A673 (cell line): ENCODE measurements at regions not wholly inside any gene's neighbourhood (a gene's known extent, or its start where the extent isn't known, plus 50 kb on each side); places are given as distances from the start of the nearest gene placed in this dataset.
"Not testable (repeated sequence)": the region's sequence is repeated elsewhere in the genome, so short reads cannot be mapped to it uniquely, and the experiment has no call there.

ENCODE experiments used
- EZH2 ChIP-seq: fragments of 200-600 bp; sonication (generic); IDR thresholded peaks from 2 replicates; pipeline ENCODE4 v1.6.1; 2017; ENCODE audit warnings: borderline replicate concordance, low read depth, mild to moderate bottlenecking, mixed read lengths, antibody characterized with exemption, low read length; ENCODE audit not compliant: poor library complexity, severe bottlenecking
- TF ChIP-seq, protein P1 (sequence below): fragments of 300-800, 200-600 bp; sonication (generic); conservative IDR thresholded peaks from 2 replicates; pipeline ENCODE4 v1.5.1; 2017; ENCODE audit warnings: low read depth, mild to moderate bottlenecking, antibody characterized with exemption, low read length, moderate library complexity, mixed read lengths

DNA sequence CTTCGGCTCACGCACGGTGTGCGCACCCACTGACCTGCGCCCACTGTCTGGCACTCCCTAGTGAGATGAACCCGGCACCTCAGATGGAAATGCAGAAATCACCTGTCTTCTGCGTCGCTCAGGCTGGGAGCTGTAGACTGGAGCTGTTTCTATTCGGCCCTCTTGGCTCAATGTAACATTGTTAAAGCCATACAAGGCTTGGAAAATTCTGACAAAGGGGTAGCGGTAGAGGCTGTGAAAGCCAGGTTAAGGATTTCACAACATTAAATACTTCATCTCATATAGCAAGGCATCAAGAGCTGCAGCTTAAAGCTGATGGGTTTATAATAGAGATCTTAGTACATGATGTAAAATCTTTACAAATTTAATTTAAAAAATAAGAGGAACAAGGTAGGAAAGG is 211.8 kb downstream of the BTBD3 start:
- TF ChIP-seq, protein P1, sequence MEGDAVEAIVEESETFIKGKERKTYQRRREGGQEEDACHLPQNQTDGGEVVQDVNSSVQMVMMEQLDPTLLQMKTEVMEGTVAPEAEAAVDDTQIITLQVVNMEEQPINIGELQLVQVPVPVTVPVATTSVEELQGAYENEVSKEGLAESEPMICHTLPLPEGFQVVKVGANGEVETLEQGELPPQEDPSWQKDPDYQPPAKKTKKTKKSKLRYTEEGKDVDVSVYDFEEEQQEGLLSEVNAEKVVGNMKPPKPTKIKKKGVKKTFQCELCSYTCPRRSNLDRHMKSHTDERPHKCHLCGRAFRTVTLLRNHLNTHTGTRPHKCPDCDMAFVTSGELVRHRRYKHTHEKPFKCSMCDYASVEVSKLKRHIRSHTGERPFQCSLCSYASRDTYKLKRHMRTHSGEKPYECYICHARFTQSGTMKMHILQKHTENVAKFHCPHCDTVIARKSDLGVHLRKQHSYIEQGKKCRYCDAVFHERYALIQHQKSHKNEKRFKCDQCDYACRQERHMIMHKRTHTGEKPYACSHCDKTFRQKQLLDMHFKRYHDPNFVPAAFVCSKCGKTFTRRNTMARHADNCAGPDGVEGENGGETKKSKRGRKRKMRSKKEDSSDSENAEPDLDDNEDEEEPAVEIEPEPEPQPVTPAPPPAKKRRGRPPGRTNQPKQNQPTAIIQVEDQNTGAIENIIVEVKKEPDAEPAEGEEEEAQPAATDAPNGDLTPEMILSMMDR: not testable (repeated sequence)
- not testable (repeated sequence) for TF ChIP-seq EZH2
